Endothelial cell (in vitro differentiated cells): ENCODE measurements at regions not wholly inside any gene's neighbourhood (a gene's known extent, or its start where the extent isn't known, plus 50 kb on each side); places are given as distances from the start of the nearest gene placed in this dataset.

Source experiments
- DNase-seq: peaks from one replicate; pipeline ENCODE4 v3.0.0; 2021; ENCODE audit warnings: low spot score
- H3K27ac Mint-ChIP-seq: one replicate; pipeline ENCODE4 v1.8.0; 2021; ENCODE audit warnings: mixed read lengths, inconsistent platforms; ENCODE audit not compliant: unreplicated experiment
- H3K27me3 Mint-ChIP-seq: one replicate; pipeline ENCODE4 v1.8.0; 2021; ENCODE audit warnings: mild to moderate bottlenecking, moderate library complexity, mixed read lengths, inconsistent platforms; ENCODE audit not compliant: unreplicated experiment
- H3K36me3 Mint-ChIP-seq: one replicate; pipeline ENCODE4 v1.8.0; 2021; ENCODE audit warnings: mild to moderate bottlenecking, low read depth, mixed read lengths, inconsistent platforms; ENCODE audit not compliant: unreplicated experiment
- H3K4me1 Mint-ChIP-seq: one replicate; pipeline ENCODE4 v1.8.0; 2021; ENCODE audit warnings: mild to moderate bottlenecking, mixed read lengths, inconsistent platforms; ENCODE audit not compliant: unreplicated experiment
- H3K4me3 Mint-ChIP-seq: one replicate; pipeline ENCODE4 v1.8.0; 2021; ENCODE audit warnings: mild to moderate bottlenecking, mixed read lengths, inconsistent platforms; ENCODE audit not compliant: unreplicated experiment
- H3K9me3 Mint-ChIP-seq: one replicate; pipeline ENCODE4 v1.8.0; 2021; ENCODE audit warnings: mixed read lengths, inconsistent platforms; ENCODE audit not compliant: unreplicated experiment
- CTCF ChIP-seq: fragments of 200-600 bp; sonication (generic); IDR thresholded peaks from one replicate; pipeline ENCODE4 v1.5.0; 2021; ENCODE audit warnings: antibody characterized with exemption; ENCODE audit not compliant: unreplicated experiment

GRCh38 chr3:159721324-159721723 lies 267.3 kb upstream of the IL12A start:
- no peaks in the 10 kb centered on the region for H3K9me3 Mint-ChIP-seq
- no peaks in the 10 kb centered on the region for H3K36me3 Mint-ChIP-seq
- TF ChIP-seq CTCF = no peak
- H3K27ac Mint-ChIP-seq = no peak overlapping the region
- no peak overlapping the region for H3K4me3 Mint-ChIP-seq
- peaks cover 2% of the 10 kb centered on the region for H3K27me3 Mint-ChIP-seq
- no peak for DNase-seq
- no peaks in the 10 kb centered on the region for H3K4me1 Mint-ChIP-seq

- Mint-ChIP-seq H3K4me1 (peaks cover 5% of the 10 kb centered on the region), H3K27me3 (no peaks in the 10 kb centered on the region), H3K4me3 (no peak overlapping the region), H3K27ac (no peak overlapping the region), H3K9me3 (no peaks in the 10 kb centered on the region), H3K36me3 (no peaks in the 10 kb centered on the region)
- no peak for DNase-seq
- no peak for TF ChIP-seq CTCF
These were observed 265.3 kb upstream of the IL12A start for GRCh38 chr3:159723295-159723694.

GRCh38 chr3:159724627-159725026 lies 264.0 kb upstream of the IL12A start:
- no peak for TF ChIP-seq CTCF

GRCh38 chr3:159726231-159726964 lies 262.2 kb upstream of the IL12A start:
- no peak for TF ChIP-seq CTCF
- no peak overlapping the region for H3K4me3 Mint-ChIP-seq
- DNase-seq = no peak
- no peaks in the 10 kb centered on the region for H3K27me3 Mint-ChIP-seq
- H3K27ac Mint-ChIP-seq = no peak overlapping the region
- peaks cover 13% of the 10 kb centered on the region for H3K4me1 Mint-ChIP-seq
- H3K9me3 Mint-ChIP-seq = no peaks in the 10 kb centered on the region
- no peaks in the 10 kb centered on the region for H3K36me3 Mint-ChIP-seq

More at GRCh38 chr3:159724627-159725026, 264.0 kb upstream of the IL12A start:
- Mint-ChIP-seq H3K27me3 (no peaks in the 10 kb centered on the region), H3K4me1 (peaks cover 9% of the 10 kb centered on the region), H3K9me3 (no peaks in the 10 kb centered on the region), H3K36me3 (no peaks in the 10 kb centered on the region), H3K4me3 (no peak overlapping the region), H3K27ac (no peak overlapping the region)
- DNase-seq = no peak

- no peak overlapping the region for H3K4me3 Mint-ChIP-seq
- no peaks in the 10 kb centered on the region for H3K27me3 Mint-ChIP-seq
- H3K9me3 Mint-ChIP-seq = no peaks in the 10 kb centered on the region
- TF ChIP-seq CTCF = no peak
- H3K27ac Mint-ChIP-seq = peak overlapping the region; percentile 78
- H3K36me3 Mint-ChIP-seq = no peaks in the 10 kb centered on the region
- H3K4me1 Mint-ChIP-seq = peaks cover 19% of the 10 kb centered on the region
- no peak for DNase-seq
These were observed 261.1 kb upstream of the IL12A start for GRCh38 chr3:159727506-159727905.
